Activated T-cell treated with anti-CD3 and anti-CD28 coated beads, Interleukin-2, amount 50 U/mL, for 4 hours (primary cell): ENCODE measurements at regions not wholly inside any gene's neighbourhood (a gene's known extent, or its start where the extent isn't known, plus 50 kb on each side); places are given as distances from the start of the nearest gene placed in this dataset.
"Not testable (repeated sequence)": the region's sequence is repeated elsewhere in the genome, so short reads cannot be mapped to it uniquely, and the experiment has no call there.

Experiments
- ATAC-seq, 2 donors: fragments of 200-7000 bp; cut with Tn5 transposase; one replicate each; pipeline ENCODE4 v1.10.0; 2021
- DNase-seq: peaks from one replicate; pipeline ENCODE4 v3.0.0-alpha.2; 2020
- H3K27me3 Mint-ChIP-seq: one replicate; pipeline ENCODE4 v1.8.0; 2021; ENCODE audit warnings: low read depth, mixed read lengths
- H3K36me3 Mint-ChIP-seq: one replicate; pipeline ENCODE4 v1.8.0; 2022; ENCODE audit warnings: mixed read lengths; ENCODE audit not compliant: insufficient read depth
- H3K4me1 Mint-ChIP-seq: one replicate; pipeline ENCODE4 v1.8.0; 2021; ENCODE audit warnings: low read depth, mixed read lengths
- H3K4me3 Mint-ChIP-seq: one replicate; pipeline ENCODE4 v1.8.0; 2021; ENCODE audit warnings: mild to moderate bottlenecking, moderate library complexity, mixed read lengths
- H3K9me3 Mint-ChIP-seq: one replicate; pipeline ENCODE4 v1.8.0; 2021; ENCODE audit warnings: mixed read lengths

- Mint-ChIP-seq H3K9me3 (peaks cover 29% of the 10 kb centered on the region), H3K27me3 (no peaks in the 10 kb centered on the region)
These were observed 176.5 kb upstream of the GJE1 start for GRCh38 chr6:141956046-141956761.

GRCh38 chr6:141953072-141953471 is 179.7 kb upstream of the GJE1 start:
- DNase-seq (no peak), ATAC-seq (no peak)
- H3K4me1 Mint-ChIP-seq: no peaks in the 10 kb centered on the region
- no peak overlapping the region for H3K4me3 Mint-ChIP-seq
- no peaks in the 10 kb centered on the region for H3K36me3 Mint-ChIP-seq
- no peaks in the 10 kb centered on the region for H3K27me3 Mint-ChIP-seq
- peaks cover 29% of the 10 kb centered on the region for H3K9me3 Mint-ChIP-seq

More at GRCh38 chr6:141956046-141956761, 176.5 kb upstream of the GJE1 start:
- Mint-ChIP-seq H3K4me1 (no peaks in the 10 kb centered on the region), H3K4me3 (no peak overlapping the region), H3K36me3 (no peaks in the 10 kb centered on the region)
- DNase-seq (no peak), ATAC-seq (no peak)

- H3K27me3 Mint-ChIP-seq: no peaks in the 10 kb centered on the region
- ATAC-seq (no peak), DNase-seq (no peak)
- peaks cover 2% of the 10 kb centered on the region for H3K36me3 Mint-ChIP-seq
- peaks cover 17% of the 10 kb centered on the region for H3K9me3 Mint-ChIP-seq
- no peaks in the 10 kb centered on the region for H3K4me1 Mint-ChIP-seq
- no peak overlapping the region for H3K4me3 Mint-ChIP-seq
These were observed 186.2 kb upstream of the GJE1 start for GRCh38 chr6:141946502-141946901.

GRCh38 chr6:141938664-141939063 is 194.1 kb upstream of the GJE1 start:
- no peak for DNase-seq
- ATAC-seq: no peak
- H3K36me3 Mint-ChIP-seq: no peaks in the 10 kb centered on the region
- H3K27me3 Mint-ChIP-seq: no peaks in the 10 kb centered on the region
- no peak overlapping the region for H3K4me3 Mint-ChIP-seq
- H3K4me1 Mint-ChIP-seq: no peaks in the 10 kb centered on the region
- peaks cover 9% of the 10 kb centered on the region for H3K9me3 Mint-ChIP-seq

GRCh38 chr6:141932685-141933084 is 200.0 kb upstream of the GJE1 start:
- H3K9me3 Mint-ChIP-seq: no peaks in the 10 kb centered on the region
- no peaks in the 10 kb centered on the region for H3K36me3 Mint-ChIP-seq
- no peak for DNase-seq
- no peaks in the 10 kb centered on the region for H3K27me3 Mint-ChIP-seq
- no peaks in the 10 kb centered on the region for H3K4me1 Mint-ChIP-seq
- no peak overlapping the region for H3K4me3 Mint-ChIP-seq
- ATAC-seq: no peak

GRCh38 chr6:141926200-141926900 is 206.4 kb upstream of the GJE1 start:
- H3K36me3 Mint-ChIP-seq, H3K9me3 Mint-ChIP-seq, H3K4me1 Mint-ChIP-seq, H3K27me3 Mint-ChIP-seq, DNase-seq, H3K4me3 Mint-ChIP-seq: not testable (repeated sequence)
- peak; percentile 41 to 53 for ATAC-seq

- no peak for DNase-seq
- ATAC-seq: no peak
- Mint-ChIP-seq H3K4me3 (no peak overlapping the region), H3K9me3 (peaks cover 4% of the 10 kb centered on the region), H3K27me3 (no peaks in the 10 kb centered on the region), H3K36me3 (no peaks in the 10 kb centered on the region), H3K4me1 (no peaks in the 10 kb centered on the region)
These were observed 207.7 kb upstream of the GJE1 start for GRCh38 chr6:141925001-141925400.

- DNase-seq (no peak), ATAC-seq (no peak)
- Mint-ChIP-seq H3K4me3 (no peak overlapping the region), H3K9me3 (peaks cover 4% of the 10 kb centered on the region), H3K36me3 (no peaks in the 10 kb centered on the region), H3K4me1 (no peaks in the 10 kb centered on the region), H3K27me3 (no peaks in the 10 kb centered on the region)
These were observed 209.8 kb upstream of the GJE1 start for GRCh38 chr6:141922898-141923297.

- H3K27me3 Mint-ChIP-seq, DNase-seq, H3K36me3 Mint-ChIP-seq, H3K4me3 Mint-ChIP-seq, ATAC-seq, H3K9me3 Mint-ChIP-seq, H3K4me1 Mint-ChIP-seq: not testable (repeated sequence)
These were observed 215.8 kb upstream of the GJE1 start for GRCh38 chr6:141916682-141917505.

- ATAC-seq (no peak), DNase-seq (no peak)
- Mint-ChIP-seq H3K27me3 (no peaks in the 10 kb centered on the region), H3K9me3 (no peaks in the 10 kb centered on the region), H3K36me3 (no peaks in the 10 kb centered on the region), H3K4me1 (no peaks in the 10 kb centered on the region), H3K4me3 (no peak overlapping the region)
These were observed 218.1 kb upstream of the GJE1 start for GRCh38 chr6:141914646-141915045.

- Mint-ChIP-seq H3K9me3 (no peaks in the 10 kb centered on the region), H3K36me3 (no peaks in the 10 kb centered on the region), H3K4me3 (no peak overlapping the region), H3K4me1 (no peaks in the 10 kb centered on the region), H3K27me3 (no peaks in the 10 kb centered on the region)
- no peak for ATAC-seq
- DNase-seq: no peak
These were observed 226.1 kb upstream of the GJE1 start for GRCh38 chr6:141906569-141907080.

- Mint-ChIP-seq H3K27me3 (no peaks in the 10 kb centered on the region), H3K36me3 (no peaks in the 10 kb centered on the region), H3K9me3 (peaks cover 25% of the 10 kb centered on the region), H3K4me1 (no peaks in the 10 kb centered on the region), H3K4me3 (no peak overlapping the region)
- ATAC-seq (no peak), DNase-seq (no peak)
These were observed 242.1 kb upstream of the GJE1 start for GRCh38 chr6:141890661-141891060.

- H3K27me3 Mint-ChIP-seq: no peaks in the 10 kb centered on the region
- ATAC-seq: no peak
- no peak overlapping the region for H3K4me3 Mint-ChIP-seq
- no peak for DNase-seq
- no peaks in the 10 kb centered on the region for H3K4me1 Mint-ChIP-seq
- peaks cover 26% of the 10 kb centered on the region for H3K9me3 Mint-ChIP-seq
- H3K36me3 Mint-ChIP-seq: no peaks in the 10 kb centered on the region
These were observed 247.9 kb upstream of the GJE1 start for GRCh38 chr6:141884850-141885249.

- DNase-seq (no peak), ATAC-seq (no peak)
- Mint-ChIP-seq H3K9me3 (no peaks in the 10 kb centered on the region), H3K36me3 (no peaks in the 10 kb centered on the region), H3K4me3 (no peak overlapping the region), H3K27me3 (no peaks in the 10 kb centered on the region), H3K4me1 (no peaks in the 10 kb centered on the region)
These were observed 254.0 kb upstream of the GJE1 start for GRCh38 chr6:141878686-141879085.
